ENCODE measurements at regions not wholly inside any gene's neighbourhood (a gene's known extent, or its start where the extent isn't known, plus 50 kb on each side); places are given as distances from the start of the nearest gene placed in this dataset.

DNA sequence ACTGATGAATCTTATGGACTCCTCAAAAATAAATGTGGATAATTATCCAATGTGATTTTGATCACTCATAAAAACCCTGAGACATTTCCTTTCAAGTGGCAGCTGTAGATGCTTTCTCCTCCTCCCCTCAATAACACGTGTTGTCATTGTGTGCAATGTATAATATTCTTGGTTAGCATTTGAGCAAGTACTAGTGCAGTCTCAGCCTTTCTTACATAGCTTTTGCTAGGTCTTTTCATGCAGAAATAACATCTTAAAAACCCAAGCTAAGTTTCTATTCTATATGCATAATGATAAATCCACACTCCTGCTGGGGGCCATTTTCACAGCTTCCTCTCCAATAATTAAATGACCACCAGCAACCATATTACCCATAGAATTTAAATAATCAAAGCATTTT is 1835.2 kb upstream of the NUDT12 start:
- DNase-seq, result no peak

GRCh38 chr5:105392710-105393149 is 1830.1 kb upstream of the NUDT12 start:
- no peak for DNase-seq

DNA sequence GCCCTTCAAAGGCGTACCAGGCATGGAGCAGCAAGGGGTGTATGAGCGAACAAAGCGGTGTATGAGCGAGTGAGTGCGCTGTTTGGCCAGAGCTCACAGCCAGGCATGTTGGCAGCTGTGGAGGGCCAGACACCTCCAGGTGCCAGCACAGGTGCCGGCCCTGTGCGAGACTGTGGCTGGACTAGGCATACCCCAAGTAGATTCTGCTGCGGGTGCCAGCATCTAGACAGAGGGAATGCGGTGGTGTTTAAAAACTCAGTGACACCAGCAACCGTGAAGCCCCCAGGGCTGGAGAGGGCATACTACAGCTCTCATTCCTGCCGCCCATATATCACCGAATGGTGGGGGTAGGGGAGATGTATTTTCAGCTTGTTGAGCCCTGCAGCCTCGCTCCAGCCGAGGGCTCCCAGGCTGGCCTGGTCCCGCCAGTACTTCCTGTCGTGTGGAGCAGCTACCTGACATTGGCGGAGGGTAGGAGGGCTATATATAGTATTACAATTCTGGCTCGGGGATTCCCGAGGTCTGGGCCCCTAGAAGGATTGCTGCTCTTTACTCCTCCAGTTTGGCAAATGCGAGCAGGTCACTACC is 1829.6 kb upstream of the NUDT12 start:
- no peak for DNase-seq

- no peak for DNase-seq
Measured at GRCh38 chr5:105380126-105380525, 1817.5 kb upstream of the NUDT12 start.

DNA sequence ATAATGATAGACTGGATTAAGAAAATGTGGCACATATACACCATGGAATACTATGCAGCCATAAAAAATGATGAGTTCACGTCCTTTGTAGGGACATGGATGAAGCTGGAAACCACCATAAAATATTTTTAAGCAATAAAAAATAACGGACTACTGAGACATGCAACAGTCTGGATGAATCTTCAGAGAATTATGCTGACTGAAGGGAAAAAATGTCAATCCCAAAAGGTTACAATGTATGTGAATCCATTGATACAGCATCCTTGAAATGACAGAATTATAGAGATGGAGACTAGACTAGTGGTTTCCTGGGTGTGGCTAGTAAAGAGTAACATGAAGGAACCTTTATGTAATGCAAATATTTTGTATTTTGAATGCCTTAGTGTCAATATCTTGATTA is 1808.6 kb upstream of the NUDT12 start:
- DNase-seq, result no peak

- no peak for DNase-seq
Measured at GRCh38 chr5:105350486-105351140, 1788.0 kb upstream of the NUDT12 start.

GRCh38 chr5:105331558-105331957 is 1769.0 kb upstream of the NUDT12 start:
- DNase-seq, result no peak

- no peak for DNase-seq
Measured at GRCh38 chr5:105330185-105330584, 1767.6 kb upstream of the NUDT12 start.

DNA sequence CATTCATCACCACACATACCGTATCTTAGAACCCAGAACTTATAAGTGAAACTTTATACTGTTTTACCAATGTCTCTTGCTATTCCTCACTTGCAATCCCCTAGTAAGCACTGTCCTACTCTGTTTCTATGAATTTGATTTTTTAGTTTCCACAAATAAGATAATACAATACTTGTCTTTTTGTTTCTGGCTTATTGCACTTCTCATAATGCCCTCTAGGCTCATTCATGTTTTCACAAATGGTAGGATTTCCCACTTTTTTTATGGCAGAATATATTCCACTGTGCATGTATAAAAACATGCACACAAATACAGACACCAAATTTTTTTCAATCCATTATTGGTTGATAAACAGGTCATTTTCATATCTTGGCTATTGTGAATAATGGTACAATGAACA is 1742.3 kb upstream of the NUDT12 start:
- DNase-seq, result no peak

- no peak for DNase-seq
Measured at GRCh38 chr5:105288946-105289345, 1726.4 kb upstream of the NUDT12 start.

DNA sequence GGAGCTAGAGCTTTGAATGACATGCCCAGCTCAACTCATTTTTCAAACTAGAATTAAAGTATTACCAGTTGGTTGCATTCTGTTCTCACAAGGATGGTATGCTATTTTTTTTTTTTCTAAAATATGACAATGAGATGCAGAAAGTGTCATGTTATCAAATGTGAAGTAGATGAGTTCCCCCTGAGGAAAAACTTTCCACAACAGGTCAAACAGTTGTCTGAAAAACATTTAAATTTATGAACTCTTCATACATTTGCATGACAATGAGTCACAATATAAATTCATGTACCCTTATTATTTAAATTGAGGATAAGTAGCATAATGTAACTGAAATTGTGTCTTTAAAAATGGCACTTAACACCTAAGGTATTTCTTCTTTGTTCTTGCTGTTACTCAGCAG is 1720.5 kb upstream of the NUDT12 start:
- DNase-seq, result no peak

- no peak for DNase-seq
Measured at GRCh38 chr5:105274079-105274478, 1711.5 kb upstream of the NUDT12 start.

DNA sequence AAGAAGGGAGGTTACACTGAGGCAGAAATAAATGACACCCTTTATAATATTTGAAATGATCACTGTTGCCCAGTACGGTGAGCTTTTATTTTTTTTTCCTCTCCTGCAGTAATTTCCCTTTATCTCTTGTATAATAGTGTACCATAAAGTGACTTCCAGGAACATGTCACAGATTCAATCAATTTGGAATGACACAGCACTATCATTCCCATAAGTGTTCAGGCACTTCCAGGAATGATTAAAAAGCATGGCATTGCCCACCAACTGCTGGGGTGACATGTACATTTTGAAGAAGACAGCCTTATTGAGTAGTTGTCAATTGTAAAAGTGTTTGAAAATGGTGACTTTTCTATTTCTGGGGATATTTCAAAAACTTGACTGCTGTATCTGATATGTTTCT is 1700.9 kb upstream of the NUDT12 start:
- no peak for DNase-seq

GRCh38 chr5:105259581-105260217 is 1697.1 kb upstream of the NUDT12 start:
- no peak for DNase-seq

GRCh38 chr5:105238561-105238960 is 1676.0 kb upstream of the NUDT12 start:
- no peak for DNase-seq

DNA sequence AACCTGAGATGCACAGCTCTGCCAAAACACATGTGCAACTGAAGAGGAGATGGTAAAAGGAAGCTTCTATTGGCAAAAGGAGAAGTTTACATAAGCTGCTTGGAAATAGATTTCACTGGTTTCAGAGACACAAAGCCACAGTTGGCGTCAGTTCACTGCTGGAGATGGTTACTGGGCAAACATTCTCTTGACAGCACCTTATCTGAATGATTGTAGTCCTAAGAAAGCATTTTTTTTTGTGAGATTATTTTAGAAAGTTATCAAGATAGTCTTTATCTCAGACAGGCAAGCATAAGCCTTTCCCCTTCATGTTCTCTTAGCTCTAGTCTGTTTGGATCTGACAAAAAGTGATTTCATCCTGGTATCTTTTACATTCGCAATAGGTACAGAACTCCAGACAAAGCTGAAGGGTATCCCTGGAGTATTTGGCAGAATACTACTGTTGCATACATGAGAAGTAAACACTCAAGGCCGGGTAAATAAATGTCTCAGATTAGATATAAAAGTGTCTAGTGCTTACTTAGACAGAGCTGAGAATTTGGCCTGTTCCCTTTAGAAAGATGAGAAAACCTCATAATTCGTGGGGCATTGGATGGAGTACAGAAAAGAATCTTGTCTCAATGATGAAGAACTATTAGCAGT is 1668.0 kb upstream of the NUDT12 start:
- DNase-seq, result no peak

- DNase-seq, result no peak
Measured at GRCh38 chr5:105218018-105218417, 1655.4 kb upstream of the NUDT12 start.

DNA sequence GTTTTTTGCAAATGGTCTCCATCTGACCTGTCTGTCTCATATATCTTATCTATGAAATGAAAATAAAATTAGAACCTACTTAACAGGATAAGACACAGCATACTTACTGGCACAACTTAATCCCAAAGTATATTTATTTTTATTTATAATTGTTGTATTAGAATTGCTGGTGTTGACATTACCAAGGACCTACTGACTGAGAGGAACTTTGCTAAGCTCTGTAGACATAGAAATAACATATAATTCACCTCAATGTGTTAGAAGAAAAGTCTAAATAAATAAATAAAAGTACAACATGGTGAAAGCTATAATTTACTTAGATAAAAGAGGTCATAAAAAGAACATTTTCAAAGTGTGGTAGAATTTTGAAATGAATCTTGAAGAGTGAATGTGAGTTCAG is 1650.5 kb upstream of the NUDT12 start:
- no peak for DNase-seq

GRCh38 chr5:105207066-105207465 is 1644.5 kb upstream of the NUDT12 start:
- no peak for DNase-seq

DNA sequence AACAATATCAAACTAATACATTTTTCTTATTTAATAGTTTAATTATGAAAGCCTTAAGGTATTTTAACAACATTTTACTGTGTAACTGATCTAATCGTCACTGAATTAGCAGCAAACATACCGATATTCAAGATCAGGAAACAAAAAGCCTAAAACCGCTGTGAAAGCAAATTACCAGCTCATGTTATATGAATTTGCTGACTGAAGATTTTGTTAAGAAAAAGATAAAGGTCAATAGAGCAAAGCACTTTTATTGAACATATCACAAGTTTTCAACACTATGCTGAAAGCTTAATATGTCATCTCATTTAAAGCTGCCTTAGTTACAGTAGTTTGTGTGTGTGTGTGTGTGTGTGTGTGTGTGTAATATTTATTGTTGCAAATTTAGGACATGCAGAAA is 1634.9 kb upstream of the NUDT12 start:
- no peak for DNase-seq

GRCh38 chr5:105195765-105196164 is 1633.2 kb upstream of the NUDT12 start:
- DNase-seq, result no peak

- no peak for DNase-seq
Measured at GRCh38 chr5:105172918-105173317, 1610.3 kb upstream of the NUDT12 start.

- no peak for DNase-seq
Measured at GRCh38 chr5:105168806-105169205, 1606.2 kb upstream of the NUDT12 start.
